HCT116 (cell line): ENCODE measurements at regions not wholly inside any gene's neighbourhood (a gene's known extent, or its start where the extent isn't known, plus 50 kb on each side); places are given as distances from the start of the nearest gene placed in this dataset.
"Not testable (repeated sequence)": the region's sequence is repeated elsewhere in the genome, so short reads cannot be mapped to it uniquely, and the experiment has no call there.

Experiments used
- ATAC-seq: fragments of 200-7000 bp; cut with Tn5 transposase; 2 replicates; pipeline ENCODE4 v1.9.1; 2020; ENCODE audit warnings: mild to moderate bottlenecking, moderate library complexity
- BruUV-seq: library from RNA; stranded (reverse); fragments of 400-500 nt; replicated peaks from 2 replicates; lab custom pipeline; 2021; lab: Mats Ljungman, UMichigan
- CTCF ChIA-PET: fragments of 300-600 bp; sonication (Branson Sonifier 250); formaldehyde crosslinking; loops from one replicate; lab custom pipeline; 2021; ENCODE audit warnings: antibody characterized with exemption; lab: Charles Lee
- POLR2A ChIA-PET: fragments of 300-600, 350-600 bp; sonication (Branson Sonifier 250); formaldehyde crosslinking; loops from one replicate; lab custom pipeline; 2021; ENCODE audit warnings: antibody characterized with exemption; lab: Charles Lee
- RAD21 ChIA-PET, 2 experiments: fragments of 300-600 bp; sonication (Branson Sonifier 250); formaldehyde crosslinking; loops; one replicate each; lab custom pipeline; 2023; ENCODE audit warnings: low total read pairs in 2 of 2; ENCODE audit not compliant: uncharacterized antibody in 2 of 2, unreplicated experiment in 2 of 2, low non-redundant PET in 1 of 2; lab: Charles Lee
- DNase-seq: peaks from one replicate; pipeline ENCODE4 v3.0.0-alpha.2; 2010; ENCODE audit warnings: low read depth, low spot score
- H2AFZ ChIP-seq: fragments of 200-600 bp; shearing (Covaris generic), sonication (generic); 2 replicates; pipeline ENCODE4 v1.6.1; 2017; ENCODE audit warnings: low read depth, mixed run types, mixed read lengths, antibody characterized with exemption, low read length; ENCODE audit not compliant: poor library complexity, severe bottlenecking
- H3K27ac ChIP-seq: 2 replicates; pipeline ENCODE4 v1.5.1; 2012; ENCODE audit warnings: low read depth, low read length
- H3K27me3 ChIP-seq: fragments of 200-600 bp; sonication (generic); 2 replicates; pipeline ENCODE4 v1.6.1; 2016; ENCODE audit warnings: mixed run types, low read length, mixed read lengths; ENCODE audit not compliant: insufficient read depth
- H3K36me3 ChIP-seq, 2 experiments: fragments of 200-500 bp in 1 of 2; fragments of 200-600 bp in 1 of 2; sonication (Bioruptor generic) in 1 of 2; sonication (generic) in 1 of 2; 2 replicates each; pipeline versions ENCODE4 v1.5.1 to v1.6.1; 2014 to 2016; ENCODE audit warnings: low read length in 2 of 2, inconsistent platforms in 1 of 2, mixed read lengths in 1 of 2, mixed run types in 1 of 2; ENCODE audit not compliant: insufficient read depth in 2 of 2, control insufficient read depth in 1 of 2
- H3K4me1 ChIP-seq, 2 experiments: fragments of 200-600 bp in 1 of 2; sonication (generic) in 1 of 2; 2 replicates each; pipeline versions ENCODE4 v1.5.1 to v1.6.1; 2012 to 2017; ENCODE audit warnings: low read length in 2 of 2, inconsistent platforms in 1 of 2, mild to moderate bottlenecking in 1 of 2, mixed read lengths in 1 of 2, mixed run types in 1 of 2, moderate library complexity in 1 of 2; ENCODE audit not compliant: insufficient read depth in 2 of 2, control insufficient read depth in 1 of 2
- H3K4me2 ChIP-seq: fragments of 200-600 bp; sonication (generic); 2 replicates; pipeline ENCODE4 v1.6.1; 2017; ENCODE audit warnings: mixed run types, low read length, mixed read lengths
- H3K4me3 ChIP-seq, 2 experiments: fragments of 200-600 bp in 1 of 2; sonication (generic) in 1 of 2; replicated peaks in 1 of 2; 2 replicates each; pipeline ENCODE4 v1.5.1; 2011 to 2016; ENCODE audit warnings: low read length in 2 of 2, control low read depth in 1 of 2, low read depth in 1 of 2, mild to moderate bottlenecking in 1 of 2, mixed read lengths in 1 of 2, mixed run types in 1 of 2
- H3K79me2 ChIP-seq: fragments of 200-600 bp; sonication (generic); 2 replicates; pipeline ENCODE4 v1.6.1; 2017; ENCODE audit warnings: mild to moderate bottlenecking, mixed run types, low read length, moderate library complexity, mixed read lengths; ENCODE audit not compliant: insufficient read depth
- H3K9ac ChIP-seq: fragments of 200-600 bp; sonication (generic); 2 replicates; pipeline ENCODE4 v1.6.1; 2016; ENCODE audit warnings: low read length, mixed read lengths
- H3K9me2 ChIP-seq: fragments of 200-600 bp; sonication (generic), shearing (Covaris generic); 2 replicates; pipeline ENCODE4 v1.6.1; 2017; ENCODE audit warnings: mixed run types, mild to moderate bottlenecking, moderate library complexity; ENCODE audit not compliant: insufficient read depth
- H3K9me3 ChIP-seq, 2 experiments: fragments of 200-500 bp in 1 of 2; fragments of 200-600 bp in 1 of 2; sonication (Bioruptor generic) in 1 of 2; sonication (generic) in 1 of 2; 2 replicates each; pipeline ENCODE4 v1.6.1; 2014 to 2017; ENCODE audit warnings: low read length in 2 of 2, mixed read lengths in 2 of 2, inconsistent platforms in 1 of 2, low read depth in 1 of 2, mild to moderate bottlenecking in 1 of 2, mixed run types in 1 of 2, moderate library complexity in 1 of 2; ENCODE audit not compliant: control insufficient read depth in 1 of 2, insufficient read depth in 1 of 2
- H4K20me1 ChIP-seq: fragments of 200-600 bp; sonication (generic), shearing (Covaris generic); 2 replicates; pipeline ENCODE4 v1.6.1; 2017; ENCODE audit warnings: mixed run types, mild to moderate bottlenecking, moderate library complexity; ENCODE audit not compliant: insufficient read depth
- RAD21 ChIP-seq: IDR thresholded peaks from 2 replicates; pipeline ENCODE4 v1.6.1; 2012; ENCODE audit warnings: low read depth, mild to moderate bottlenecking
- intact Hi-C: fragments of 100-400 bp; cut with micrococcal nuclease; formaldehyde crosslinking; loops from 2 replicates; pipeline ENCODE4 v1.10.0; 2022
- TF ChIP-seq, protein P1 (sequence below), 3 experiments: fragments of 200-600 bp in 1 of 3; sonication (generic) in 1 of 3; IDR thresholded peaks in 2 of 3; conservative IDR thresholded peaks in 1 of 3; 2 replicates each; pipeline ENCODE4 v1.5.1; 2012 to 2017; ENCODE audit warnings: low read depth in 2 of 3, low read length in 2 of 3, antibody characterized with exemption in 1 of 3, borderline replicate concordance in 1 of 3, control low read depth in 1 of 3, mild to moderate bottlenecking in 1 of 3, mixed read lengths in 1 of 3, mixed run types in 1 of 3, moderate library complexity in 1 of 3; ENCODE audit not compliant: insufficient read depth in 1 of 3

DNA sequence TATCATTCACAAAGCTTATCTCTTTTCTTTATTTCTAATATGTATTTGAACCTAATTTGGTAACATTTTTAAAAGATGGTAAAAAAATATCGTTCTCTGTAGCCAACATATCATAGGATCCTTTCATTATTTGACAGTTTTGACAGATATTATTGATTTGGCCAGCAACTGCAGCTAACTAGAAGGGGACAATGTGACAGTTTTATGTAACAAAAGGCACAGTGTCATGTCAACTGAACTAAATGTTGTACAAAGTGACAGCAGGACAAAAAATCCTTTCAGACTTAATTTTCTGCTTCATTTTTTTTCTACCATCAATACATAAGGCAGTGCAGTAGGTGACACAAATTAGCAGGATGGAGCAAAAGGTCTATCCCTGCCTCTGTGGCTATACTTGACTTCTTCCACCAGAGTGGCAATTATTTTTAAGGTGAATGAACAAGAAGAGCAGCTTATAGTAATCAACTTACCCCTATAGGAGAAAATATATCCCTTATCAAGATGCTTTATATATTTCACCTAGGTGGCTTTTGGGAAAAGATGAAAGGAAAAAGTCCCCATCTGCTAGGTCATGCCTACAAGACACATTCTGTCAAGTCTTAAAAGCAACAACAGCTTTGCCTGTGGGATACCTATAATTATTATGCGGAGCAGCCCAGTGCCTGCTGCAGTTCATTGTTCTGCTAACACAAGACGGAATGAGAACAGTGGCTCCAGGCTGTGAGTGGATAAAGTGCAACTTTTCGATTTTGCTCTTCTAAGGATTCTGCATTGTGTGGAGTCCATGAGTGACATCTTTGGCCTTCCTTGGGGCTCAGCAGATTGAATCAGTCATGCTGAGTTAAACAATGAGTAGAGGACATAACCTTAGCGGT lies 694.9 kb downstream of the ISL1 start (continued):
- TF ChIP-seq, protein P1, sequence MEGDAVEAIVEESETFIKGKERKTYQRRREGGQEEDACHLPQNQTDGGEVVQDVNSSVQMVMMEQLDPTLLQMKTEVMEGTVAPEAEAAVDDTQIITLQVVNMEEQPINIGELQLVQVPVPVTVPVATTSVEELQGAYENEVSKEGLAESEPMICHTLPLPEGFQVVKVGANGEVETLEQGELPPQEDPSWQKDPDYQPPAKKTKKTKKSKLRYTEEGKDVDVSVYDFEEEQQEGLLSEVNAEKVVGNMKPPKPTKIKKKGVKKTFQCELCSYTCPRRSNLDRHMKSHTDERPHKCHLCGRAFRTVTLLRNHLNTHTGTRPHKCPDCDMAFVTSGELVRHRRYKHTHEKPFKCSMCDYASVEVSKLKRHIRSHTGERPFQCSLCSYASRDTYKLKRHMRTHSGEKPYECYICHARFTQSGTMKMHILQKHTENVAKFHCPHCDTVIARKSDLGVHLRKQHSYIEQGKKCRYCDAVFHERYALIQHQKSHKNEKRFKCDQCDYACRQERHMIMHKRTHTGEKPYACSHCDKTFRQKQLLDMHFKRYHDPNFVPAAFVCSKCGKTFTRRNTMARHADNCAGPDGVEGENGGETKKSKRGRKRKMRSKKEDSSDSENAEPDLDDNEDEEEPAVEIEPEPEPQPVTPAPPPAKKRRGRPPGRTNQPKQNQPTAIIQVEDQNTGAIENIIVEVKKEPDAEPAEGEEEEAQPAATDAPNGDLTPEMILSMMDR (IDR thresholded peaks at IDR 0.05 in 2 of 3, conservative IDR thresholded peaks at IDR 0.05 in 1 of 3; ENCODE audit: borderline replicate concordance in 1 of 3, insufficient read depth in 1 of 3, low read depth in 2 of 3, low read length in 2 of 3), result no peak
- TF ChIP-seq RAD21, result no peak

DNA sequence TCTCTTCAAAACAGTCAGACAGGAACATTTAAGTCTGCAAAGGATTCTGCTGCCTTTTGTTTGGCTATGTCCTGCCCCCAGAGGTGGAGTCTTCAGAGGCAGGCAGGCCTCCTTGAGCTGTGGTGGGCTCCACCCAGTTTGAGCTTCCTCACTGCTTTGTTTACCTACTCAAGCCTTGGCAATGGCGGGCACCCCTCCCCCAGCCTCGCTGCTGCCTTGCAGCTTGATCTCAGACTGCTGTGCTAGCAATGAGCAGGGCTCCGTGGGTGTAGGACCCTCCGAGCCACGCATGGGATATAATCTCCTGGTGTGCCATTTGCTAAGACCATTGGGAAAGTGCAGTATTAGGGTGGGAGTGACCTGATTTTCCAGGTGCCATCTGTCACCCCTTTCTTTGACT lies 685.4 kb upstream of the ITGA1 start:
- H3K79me2 ChIP-seq, CTCF ChIA-PET, H4K20me1 ChIP-seq, H3K27ac ChIP-seq, H3K27me3 ChIP-seq, RAD21 ChIA-PET, ATAC-seq, H3K9me3 ChIP-seq, H3K9me2 ChIP-seq, H2AFZ ChIP-seq, POLR2A ChIA-PET, H3K4me1 ChIP-seq, DNase-seq, H3K9ac ChIP-seq, H3K4me3 ChIP-seq, H3K36me3 ChIP-seq, H3K4me2 ChIP-seq, BruUV-seq, intact Hi-C loops: not testable (repeated sequence)
